ENCODE measurements at regions not wholly inside any gene's neighbourhood (a gene's known extent, or its start where the extent isn't known, plus 50 kb on each side); places are given as distances from the start of the nearest gene placed in this dataset.

DNA sequence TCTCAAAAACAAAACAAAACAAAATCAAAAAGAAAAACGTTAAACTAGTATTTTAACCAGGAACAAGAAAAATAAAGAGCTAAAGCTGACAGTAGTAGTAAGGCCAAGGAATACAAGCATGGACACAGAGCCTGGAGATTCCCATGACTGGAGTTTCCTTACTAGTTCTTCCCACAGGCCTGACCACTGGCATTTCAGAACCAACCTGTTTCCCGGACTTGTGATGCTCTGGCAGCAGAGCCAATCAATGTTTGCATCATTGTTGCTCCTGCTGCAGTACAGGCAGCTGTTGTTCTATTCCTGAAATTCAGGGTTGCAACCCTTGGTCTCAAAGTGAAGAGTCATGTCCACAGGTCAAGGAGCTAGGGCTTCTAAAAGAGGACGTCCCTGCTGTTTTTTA lies 111.3 kb upstream of the WARS2 start:
- TF ChIP-seq CTCF (IDR thresholded peaks at IDR 0.05), result no peak
- no peak for TF ChIP-seq POLR2A (IDR thresholded peaks at IDR 0.05)
